T-cell (primary cell): ENCODE measurements at regions not wholly inside any gene's neighbourhood (a gene's known extent, or its start where the extent isn't known, plus 50 kb on each side); places are given as distances from the start of the nearest gene placed in this dataset.
A peak's percentile ranks its signal among the peaks of the same experiment; 100 is the strongest.

Source experiments
- ATAC-seq, 4 experiments: fragments of 200-7000 bp in 3 of 4; fragments of 150-1000 bp in 1 of 4; cut with Tn5 transposase; replicated peaks in 1 of 4; 1 replicate in 3 of 4; 2 replicates in 1 of 4; pipeline ENCODE4 v1.10.0; 2021; ENCODE audit warnings: moderate library complexity in 3 of 4, mild to moderate bottlenecking in 2 of 4, moderate number of reproducible peaks in 1 of 4
- CTCF ChIA-PET, 2 donors: fragments of 300-600 bp; sonication (Branson Sonifier 250); formaldehyde crosslinking; loops; one replicate each; lab custom pipeline; 2022; ENCODE audit warnings: antibody characterized with exemption in 2 of 2; lab: Charles Lee
- POLR2A ChIA-PET, 2 donors: fragments of 300-600 bp; sonication (Branson Sonifier 250); formaldehyde crosslinking; loops; one replicate each; lab custom pipeline; 2022; ENCODE audit warnings: antibody characterized with exemption in 2 of 2; lab: Charles Lee
- DNase-seq, 35 experiments: peaks; one replicate each; pipeline versions ENCODE4 v3.0.0 to v3.0.0-alpha.2; 2013 to 2023
- H3K27ac ChIP-seq: one replicate; pipeline ENCODE4 v1.5.1; 2013; ENCODE audit warnings: low read length
- H3K27me3 ChIP-seq, 2 experiments: replicated peaks in 1 of 2; 1 replicate in 1 of 2; 2 replicates in 1 of 2; pipeline versions ENCODE4 v1.6.1 to v1.7.0; 2013; ENCODE audit warnings: low read length in 1 of 2, mixed read lengths in 1 of 2; ENCODE audit not compliant: control insufficient read depth in 2 of 2, insufficient read depth in 2 of 2; ENCODE audit errors: extremely low read depth in 1 of 2
- H3K36me3 ChIP-seq, 2 donors: 1 replicate in 1 of 2; 2 replicates in 1 of 2; pipeline versions ENCODE4 v1.6.1 to v1.7.0; 2013; ENCODE audit warnings: low read length in 1 of 2; ENCODE audit not compliant: control insufficient read depth in 2 of 2, insufficient read depth in 1 of 2; ENCODE audit errors: extremely low read depth in 1 of 2
- H3K4me1 ChIP-seq, 2 experiments: 1 replicate in 1 of 2; 2 replicates in 1 of 2; pipeline versions ENCODE4 v1.6.1 to v1.7.0; 2013; ENCODE audit warnings: low read length in 2 of 2, mixed read lengths in 1 of 2; ENCODE audit not compliant: insufficient read depth in 2 of 2, control insufficient read depth in 1 of 2; ENCODE audit errors: extremely low read depth in 1 of 2
- H3K4me3 ChIP-seq, 2 donors: 1 replicate in 1 of 2; 2 replicates in 1 of 2; pipeline versions ENCODE4 v1.5.1 to v1.7.0; 2013; ENCODE audit warnings: mild to moderate bottlenecking in 2 of 2, low read length in 1 of 2, moderate library complexity in 1 of 2; ENCODE audit not compliant: control insufficient read depth in 1 of 2; ENCODE audit errors: extremely low read depth in 1 of 2
- H3K9me3 ChIP-seq: 2 replicates; pipeline ENCODE4 v1.7.0; 2013
- H3K27ac Mint-ChIP-seq, 2 donors: one replicate each; pipeline ENCODE4 v1.8.0; 2020 to 2021; ENCODE audit warnings: mild to moderate bottlenecking in 2 of 2, mixed read lengths in 2 of 2
- H3K27me3 Mint-ChIP-seq, 2 donors: one replicate each; pipeline ENCODE4 v1.8.0; 2021 to 2022; ENCODE audit warnings: mixed read lengths in 2 of 2
- H3K36me3 Mint-ChIP-seq: one replicate; pipeline ENCODE4 v1.8.0; 2021; ENCODE audit warnings: mixed read lengths
- H3K4me1 Mint-ChIP-seq, 3 donors: one replicate each; pipeline ENCODE4 v1.8.0; 2020 to 2022; ENCODE audit warnings: mixed read lengths in 3 of 3, mild to moderate bottlenecking in 1 of 3
- H3K4me3 Mint-ChIP-seq, 3 donors: one replicate each; pipeline ENCODE4 v1.8.0; 2020 to 2022; ENCODE audit warnings: mild to moderate bottlenecking in 3 of 3, mixed read lengths in 3 of 3, moderate library complexity in 3 of 3
- H3K9me3 Mint-ChIP-seq, 3 donors: one replicate each; pipeline ENCODE4 v1.8.0; 2020 to 2022; ENCODE audit warnings: mixed read lengths in 3 of 3
- WGBS: methylation state at CpG from one replicate; pipeline ENCODE4 v1.1.5; 2013; ENCODE audit warnings: missing lambda C conversion rate; ENCODE audit not compliant: insufficient coverage; 5-methylcytosine and 5-hydroxymethylcytosine counted together

DNA sequence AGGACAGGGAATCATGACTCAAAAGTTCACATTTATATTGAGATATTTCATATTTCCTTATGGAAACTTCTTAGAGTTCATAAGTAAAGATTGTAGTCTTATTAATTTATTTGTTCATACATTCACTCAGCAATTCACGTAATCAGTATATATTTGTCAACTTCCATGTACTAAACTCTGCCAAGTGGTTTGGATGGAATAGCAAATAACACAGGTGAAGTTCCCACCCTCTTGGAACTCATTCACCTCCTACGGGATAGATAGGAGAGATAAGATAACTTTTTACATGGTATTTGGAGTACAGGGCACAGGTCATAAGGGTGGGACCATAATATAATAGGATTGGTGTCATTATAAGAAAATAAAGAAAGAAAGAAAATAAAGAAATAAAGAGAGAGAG, 234.0 kb downstream of the CDC14C start:
- CTCF ChIA-PET, result no interaction called here
- H3K27ac Mint-ChIP-seq, result no peak overlapping the region
- DNase-seq (no peak), ATAC-seq (no peak)
- H3K4me1 Mint-ChIP-seq, result no peaks in the 10 kb centered on the region
- H3K36me3 ChIP-seq, result no peaks in the 10 kb centered on the region
- H3K27me3 Mint-ChIP-seq, result no peaks in the 10 kb centered on the region
- no peak overlapping the region for H3K27ac ChIP-seq
- H3K4me1 ChIP-seq, result no peaks in the 10 kb centered on the region
- H3K27me3 ChIP-seq, result no peaks in the 10 kb centered on the region
- H3K4me3 Mint-ChIP-seq, result no peak overlapping the region
- no peaks in the 10 kb centered on the region for H3K36me3 Mint-ChIP-seq
- H3K4me3 ChIP-seq, result no peak overlapping the region
- WGBS, result no CpG with 5 or more reads among the region's 2 CpGs
- no peaks in the 10 kb centered on the region for H3K9me3 ChIP-seq
- POLR2A ChIA-PET, result no interaction called here
- peaks cover 4 to 8% (median 5%) of the 10 kb centered on the region in 3 donors for H3K9me3 Mint-ChIP-seq

DNA sequence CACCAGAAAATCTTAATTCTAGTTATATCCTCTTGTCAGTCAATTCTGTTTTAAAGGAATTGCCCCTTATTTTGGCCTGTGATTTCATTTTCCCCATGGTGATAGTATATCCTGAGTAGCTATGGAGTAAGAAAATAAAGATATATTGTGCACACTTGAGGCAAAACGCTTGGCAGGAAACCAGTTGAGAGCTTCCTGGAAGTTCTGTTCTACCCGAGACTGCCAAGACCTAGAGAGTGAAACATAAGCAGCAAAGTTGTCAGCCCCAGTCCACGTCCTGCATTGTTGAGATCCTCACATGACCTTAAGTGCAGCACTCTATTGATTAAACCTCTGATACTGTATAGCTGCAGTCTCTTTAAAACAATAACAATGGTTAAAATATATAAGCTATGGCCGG, 235.2 kb downstream of the CDC14C start:
- ATAC-seq (no peak), DNase-seq (no peak)
- Mint-ChIP-seq H3K9me3 (peaks cover 4 to 11% (median 9%) of the 10 kb centered on the region in 3 donors), H3K27ac (no peak overlapping the region), H3K4me1 (no peaks in the 10 kb centered on the region), H3K4me3 (no peak overlapping the region), H3K36me3 (no peaks in the 10 kb centered on the region), H3K27me3 (no peaks in the 10 kb centered on the region)
- POLR2A ChIA-PET, result no interaction called here
- Histone ChIP-seq H3K4me1 (no peaks in the 10 kb centered on the region), H3K4me3 (no peak overlapping the region), H3K36me3 (no peaks in the 10 kb centered on the region), H3K27ac (no peak overlapping the region), H3K27me3 (no peaks in the 10 kb centered on the region), H3K9me3 (no peaks in the 10 kb centered on the region)
- CTCF ChIA-PET, result no interaction called here
- WGBS, result 54% methylated on average over 2 of the region's 4 CpGs

DNA sequence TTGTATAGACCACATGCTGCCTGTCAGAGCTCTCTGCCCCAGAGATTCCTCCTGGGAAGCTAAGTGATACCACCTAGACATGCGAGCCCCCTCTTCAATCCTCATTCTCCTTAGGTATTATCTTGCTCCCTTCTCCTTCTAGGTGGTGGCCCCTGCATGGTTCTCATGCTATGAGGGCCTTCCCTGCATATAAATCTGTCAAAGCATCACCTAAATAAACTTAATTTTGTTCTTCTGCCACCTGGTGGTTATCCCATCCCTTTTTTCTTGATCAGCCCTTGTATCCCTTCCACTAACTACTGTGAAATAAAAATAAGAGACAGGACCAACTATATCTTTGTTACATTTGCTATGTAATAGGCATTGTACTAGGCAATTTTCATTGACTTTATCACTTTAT, 242.1 kb downstream of the CDC14C start:
- ChIA-PET CTCF (no interaction called here), POLR2A (no interaction called here)
- H3K27ac ChIP-seq, result no peak overlapping the region
- DNase-seq (peak in 1 of 35 experiments; percentile 1), ATAC-seq (no peak)
- H3K9me3 Mint-ChIP-seq, result peaks cover 0 to 7% (median 5%) of the 10 kb centered on the region in 3 donors
- no peaks in the 10 kb centered on the region for H3K27me3 ChIP-seq
- WGBS, result 60% methylated on average over 1 of the region's 1 CpG
- no peaks in the 10 kb centered on the region for H3K4me1 ChIP-seq
- no peak overlapping the region for H3K4me3 Mint-ChIP-seq
- no peak overlapping the region for H3K27ac Mint-ChIP-seq
- no peaks in the 10 kb centered on the region for H3K9me3 ChIP-seq
- no peak overlapping the region for H3K4me3 ChIP-seq
- H3K27me3 Mint-ChIP-seq, result no peaks in the 10 kb centered on the region
- H3K36me3 ChIP-seq, result no peaks in the 10 kb centered on the region
- no peaks in the 10 kb centered on the region for H3K36me3 Mint-ChIP-seq
- H3K4me1 Mint-ChIP-seq, result no peaks in the 10 kb centered on the region

DNA sequence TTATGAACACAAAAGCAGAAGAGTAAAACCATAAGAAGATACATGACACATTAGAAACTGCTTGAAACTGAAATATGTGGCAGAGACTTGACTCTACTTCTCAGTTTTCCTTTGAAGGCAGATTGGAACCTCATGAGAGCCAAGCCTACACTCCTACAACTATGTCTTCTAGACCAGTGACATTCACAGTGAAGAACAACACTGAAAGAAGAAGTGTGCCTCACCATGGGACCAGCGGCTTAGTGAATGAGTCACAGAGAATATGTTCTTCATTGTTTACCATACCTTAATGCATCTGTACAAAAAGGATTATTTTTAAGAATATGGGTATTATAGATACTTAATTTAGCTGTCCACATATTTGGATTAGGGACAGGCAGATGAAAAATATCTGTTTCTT, 248.3 kb downstream of the CDC14C start:
- DNase-seq (no peak), ATAC-seq (no peak)
- Mint-ChIP-seq H3K9me3 (peaks cover 0 to 9% (median 0%) of the 10 kb centered on the region in 3 donors), H3K27me3 (no peaks in the 10 kb centered on the region), H3K4me3 (no peak overlapping the region), H3K27ac (no peak overlapping the region), H3K4me1 (no peaks in the 10 kb centered on the region), H3K36me3 (no peaks in the 10 kb centered on the region)
- Histone ChIP-seq H3K9me3 (no peaks in the 10 kb centered on the region), H3K36me3 (no peaks in the 10 kb centered on the region), H3K27me3 (no peaks in the 10 kb centered on the region), H3K4me1 (no peaks in the 10 kb centered on the region), H3K27ac (no peak overlapping the region), H3K4me3 (no peak overlapping the region)
- WGBS, result no CpG with 5 or more reads among the region's 1 CpG
- CTCF ChIA-PET, result no interaction called here
- POLR2A ChIA-PET, result no interaction called here

DNA sequence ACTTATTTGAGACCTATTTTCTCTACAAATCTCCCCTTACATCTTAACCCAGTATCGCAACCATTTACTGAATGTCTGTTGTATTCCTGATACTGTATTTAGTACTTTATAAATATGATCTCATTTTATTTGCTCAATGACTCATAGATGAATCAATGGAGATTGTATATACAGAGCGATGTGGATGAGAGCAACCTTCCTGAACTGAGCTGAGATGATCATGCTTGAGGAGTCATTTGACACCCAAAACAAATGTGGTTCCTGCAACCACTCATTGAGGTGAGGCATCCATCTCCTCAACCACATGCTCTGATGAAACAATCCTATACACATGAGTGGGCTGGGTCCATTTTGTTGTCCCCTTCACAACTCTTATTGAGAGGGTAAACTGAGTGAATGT, 250.0 kb downstream of the CDC14C start:
- ChIA-PET CTCF (no interaction called here), POLR2A (no interaction called here)
- Histone ChIP-seq H3K27ac (no peak overlapping the region), H3K27me3 (no peaks in the 10 kb centered on the region), H3K9me3 (no peaks in the 10 kb centered on the region), H3K4me1 (no peaks in the 10 kb centered on the region), H3K4me3 (no peak overlapping the region), H3K36me3 (no peaks in the 10 kb centered on the region)
- Mint-ChIP-seq H3K27ac (no peak overlapping the region), H3K36me3 (no peaks in the 10 kb centered on the region), H3K27me3 (no peaks in the 10 kb centered on the region), H3K9me3 (peaks cover 0 to 12% (median 0%) of the 10 kb centered on the region in 3 donors), H3K4me1 (no peaks in the 10 kb centered on the region), H3K4me3 (no peak overlapping the region)
- ATAC-seq (no peak), DNase-seq (no peak)
- no CpG with 5 or more reads among the region's 2 CpGs for WGBS

DNA sequence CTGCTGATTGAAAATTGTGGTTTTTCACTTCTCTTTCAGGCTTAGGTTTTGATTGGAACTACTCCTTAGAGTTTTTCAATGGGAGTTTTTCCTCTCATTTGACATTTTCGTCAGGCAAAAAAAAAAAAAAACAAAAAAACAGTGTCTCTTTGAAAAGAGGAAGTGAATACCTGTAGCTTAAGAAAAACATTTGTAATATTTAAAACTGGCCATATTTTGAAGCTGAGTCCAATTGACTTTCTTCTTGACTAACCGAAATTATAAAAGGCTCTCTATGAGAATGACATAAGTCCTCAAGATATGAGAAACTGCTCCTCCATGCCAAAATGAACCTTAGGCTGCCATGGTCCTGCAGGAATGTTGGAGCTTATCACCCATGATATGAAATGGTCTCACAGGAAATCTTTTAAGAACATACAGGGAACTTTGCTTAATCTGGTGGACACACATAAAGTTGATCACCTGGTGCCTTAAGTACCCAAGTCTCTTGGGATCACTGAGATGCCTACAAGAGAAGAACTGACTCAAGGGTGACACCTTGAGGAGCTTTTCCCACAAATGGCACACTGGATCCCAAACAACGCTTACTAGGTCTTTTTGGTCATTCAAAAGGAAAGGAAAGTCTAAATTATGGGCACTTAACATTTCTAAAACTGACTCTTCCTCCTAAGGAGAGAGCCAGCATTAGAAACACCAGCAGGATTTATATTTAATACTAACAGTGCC, 263.4 kb downstream of the CDC14C start:
- no peak overlapping the region for H3K4me3 ChIP-seq
- H3K4me1 ChIP-seq, result no peaks in the 10 kb centered on the region
- no peak overlapping the region for H3K27ac Mint-ChIP-seq
- WGBS, result no CpG with 5 or more reads among the region's 3 CpGs
- no peaks in the 10 kb centered on the region for H3K27me3 Mint-ChIP-seq
- POLR2A ChIA-PET, result no interaction called here
- DNase-seq (no peak), ATAC-seq (no peak)
- no peaks in the 10 kb centered on the region for H3K36me3 ChIP-seq
- H3K36me3 Mint-ChIP-seq, result no peaks in the 10 kb centered on the region
- H3K9me3 ChIP-seq, result no peaks in the 10 kb centered on the region
- peaks cover 0 to 7% (median 6%) of the 10 kb centered on the region in 3 donors for H3K9me3 Mint-ChIP-seq
- no peak overlapping the region for H3K27ac ChIP-seq
- CTCF ChIA-PET, result interaction anchor here in 1 of 2 donors (0.7 kb wide), 1 partner anchor 9 kb away, joined by 3 read pairs; no protein-coding TSS in a partner anchor
- no peaks in the 10 kb centered on the region for H3K4me1 Mint-ChIP-seq
- no peaks in the 10 kb centered on the region for H3K27me3 ChIP-seq
- no peak overlapping the region for H3K4me3 Mint-ChIP-seq
